NCI-H460 (cell line): ENCODE measurements at regions not wholly inside any gene's neighbourhood (a gene's known extent, or its start where the extent isn't known, plus 50 kb on each side); places are given as distances from the start of the nearest gene placed in this dataset.

ENCODE experiments used
- DNase-seq: peaks from one replicate; pipeline ENCODE4 v3.0.0-alpha.2; 2016; ENCODE audit warnings: low read depth; ENCODE audit errors: extremely low read depth

GRCh38 chr10:6660460-6660859, 80.4 kb upstream of the PRKCQ start:
- DNase-seq: no peak

- DNase-seq: no peak
These were observed 79.4 kb upstream of the PRKCQ start for GRCh38 chr10:6659451-6659850.

GRCh38 chr10:6657669-6658068, 77.6 kb upstream of the PRKCQ start:
- DNase-seq: no peak

- DNase-seq: no peak
These were observed 77.1 kb upstream of the PRKCQ start for GRCh38 chr10:6657196-6657595.

- DNase-seq: no peak
These were observed 74.5 kb upstream of the PRKCQ start for GRCh38 chr10:6654571-6654970.

GRCh38 chr10:6650586-6650985, 70.5 kb upstream of the PRKCQ start:
- DNase-seq: no peak

- no peak for DNase-seq
These were observed 69.8 kb upstream of the PRKCQ start for GRCh38 chr10:6649903-6650302.

- DNase-seq: no peak
These were observed 69.0 kb upstream of the PRKCQ start for GRCh38 chr10:6648894-6649720.

- peak; percentile 16 for DNase-seq
These were observed 67.9 kb upstream of the PRKCQ start for GRCh38 chr10:6647811-6648526.

GRCh38 chr10:6643962-6644361, 63.9 kb upstream of the PRKCQ start:
- no peak for DNase-seq

GRCh38 chr10:6642876-6643275, 62.8 kb upstream of the PRKCQ start:
- no peak for DNase-seq

GRCh38 chr10:6640433-6641040, 60.5 kb upstream of the PRKCQ start:
- DNase-seq: no peak

- DNase-seq: no peak
These were observed 57.0 kb upstream of the PRKCQ start for GRCh38 chr10:6637053-6637452.

GRCh38 chr10:6635784-6636183, 55.7 kb upstream of the PRKCQ start:
- DNase-seq: no peak
